Dendritic cell treated with granulocyte-macrophage colony-stimulating factor and Interleukin-4, amounts not matched to agents 40 ng/mL and 50 ng/mL, for 4 days (primary cell): ENCODE measurements at regions not wholly inside any gene's neighbourhood (a gene's known extent, or its start where the extent isn't known, plus 50 kb on each side); places are given as distances from the start of the nearest gene placed in this dataset.

Experiments used
- H3K27ac Mint-ChIP-seq: one replicate; pipeline ENCODE4 v1.8.0; 2022; ENCODE audit warnings: mild to moderate bottlenecking, mixed read lengths
- H3K27me3 Mint-ChIP-seq: one replicate; pipeline ENCODE4 v1.8.0; 2022; ENCODE audit warnings: mild to moderate bottlenecking, mixed read lengths
- H3K36me3 Mint-ChIP-seq: one replicate; pipeline ENCODE4 v1.8.0; 2022; ENCODE audit warnings: low read depth, mixed read lengths
- H3K4me1 Mint-ChIP-seq: one replicate; pipeline ENCODE4 v1.8.0; 2022; ENCODE audit warnings: low read depth, mixed read lengths
- H3K4me3 Mint-ChIP-seq: one replicate; pipeline ENCODE4 v1.8.0; 2022; ENCODE audit warnings: mild to moderate bottlenecking, moderate library complexity, mixed read lengths
- H3K9me3 Mint-ChIP-seq: one replicate; pipeline ENCODE4 v1.8.0; 2022; ENCODE audit warnings: mixed read lengths
- intact Hi-C: fragments of 100-400 bp; cut with micrococcal nuclease; formaldehyde crosslinking; loops from one replicate; pipeline ENCODE4 v1.15.0; 2022

GRCh38 chr2:2812648-2813047, 481.6 kb upstream of the MYT1L start:
- H3K36me3 Mint-ChIP-seq = no peaks in the 10 kb centered on the region
- H3K4me1 Mint-ChIP-seq = no peaks in the 10 kb centered on the region
- peaks cover 37% of the 10 kb centered on the region for H3K9me3 Mint-ChIP-seq
- intact Hi-C loops = no loop called here
- no peaks in the 10 kb centered on the region for H3K27me3 Mint-ChIP-seq
- H3K27ac Mint-ChIP-seq = no peak overlapping the region
- no peak overlapping the region for H3K4me3 Mint-ChIP-seq

- Mint-ChIP-seq H3K9me3 (peaks cover 33% of the 10 kb centered on the region), H3K4me3 (no peak overlapping the region), H3K36me3 (no peaks in the 10 kb centered on the region), H3K27me3 (no peaks in the 10 kb centered on the region), H3K27ac (no peak overlapping the region), H3K4me1 (no peaks in the 10 kb centered on the region)
- intact Hi-C loops = no loop called here
Measured at GRCh38 chr2:2812117-2812516, 481.0 kb upstream of the MYT1L start.

- peaks cover 27% of the 10 kb centered on the region for H3K9me3 Mint-ChIP-seq
- no peaks in the 10 kb centered on the region for H3K36me3 Mint-ChIP-seq
- intact Hi-C loops = no loop called here
- H3K4me1 Mint-ChIP-seq = no peaks in the 10 kb centered on the region
- no peak overlapping the region for H3K27ac Mint-ChIP-seq
- no peak overlapping the region for H3K4me3 Mint-ChIP-seq
- H3K27me3 Mint-ChIP-seq = no peaks in the 10 kb centered on the region
Measured at GRCh38 chr2:2810504-2810903, 479.4 kb upstream of the MYT1L start.

GRCh38 chr2:2809771-2810170, 478.7 kb upstream of the MYT1L start:
- intact Hi-C loops = no loop called here
- H3K36me3 Mint-ChIP-seq = no peaks in the 10 kb centered on the region
- H3K4me3 Mint-ChIP-seq = no peak overlapping the region
- peaks cover 31% of the 10 kb centered on the region for H3K9me3 Mint-ChIP-seq
- no peaks in the 10 kb centered on the region for H3K27me3 Mint-ChIP-seq
- no peak overlapping the region for H3K27ac Mint-ChIP-seq
- H3K4me1 Mint-ChIP-seq = no peaks in the 10 kb centered on the region

- Mint-ChIP-seq H3K36me3 (no peaks in the 10 kb centered on the region), H3K4me1 (no peaks in the 10 kb centered on the region), H3K4me3 (no peak overlapping the region), H3K27ac (no peak overlapping the region), H3K27me3 (no peaks in the 10 kb centered on the region), H3K9me3 (peaks cover 31% of the 10 kb centered on the region)
- intact Hi-C loops = no loop called here
Measured at GRCh38 chr2:2808551-2809058, 477.5 kb upstream of the MYT1L start.

GRCh38 chr2:2806711-2807110, 475.6 kb upstream of the MYT1L start:
- Mint-ChIP-seq H3K27me3 (no peaks in the 10 kb centered on the region), H3K4me3 (no peak overlapping the region), H3K36me3 (no peaks in the 10 kb centered on the region), H3K9me3 (peaks cover 25% of the 10 kb centered on the region), H3K4me1 (no peaks in the 10 kb centered on the region), H3K27ac (no peak overlapping the region)
- intact Hi-C loops = no loop called here

GRCh38 chr2:2805263-2805662, 474.2 kb upstream of the MYT1L start:
- H3K27me3 Mint-ChIP-seq = no peaks in the 10 kb centered on the region
- intact Hi-C loops = no loop called here
- H3K36me3 Mint-ChIP-seq = no peaks in the 10 kb centered on the region
- no peaks in the 10 kb centered on the region for H3K4me1 Mint-ChIP-seq
- H3K4me3 Mint-ChIP-seq = no peak overlapping the region
- peaks cover 25% of the 10 kb centered on the region for H3K9me3 Mint-ChIP-seq
- no peak overlapping the region for H3K27ac Mint-ChIP-seq

GRCh38 chr2:2804528-2804927, 473.5 kb upstream of the MYT1L start:
- no peak overlapping the region for H3K27ac Mint-ChIP-seq
- peaks cover 25% of the 10 kb centered on the region for H3K9me3 Mint-ChIP-seq
- intact Hi-C loops = no loop called here
- no peaks in the 10 kb centered on the region for H3K4me1 Mint-ChIP-seq
- H3K27me3 Mint-ChIP-seq = no peaks in the 10 kb centered on the region
- no peak overlapping the region for H3K4me3 Mint-ChIP-seq
- no peaks in the 10 kb centered on the region for H3K36me3 Mint-ChIP-seq

GRCh38 chr2:2801458-2801857, 470.4 kb upstream of the MYT1L start:
- H3K27me3 Mint-ChIP-seq = no peaks in the 10 kb centered on the region
- peaks cover 25% of the 10 kb centered on the region for H3K9me3 Mint-ChIP-seq
- H3K4me1 Mint-ChIP-seq = no peaks in the 10 kb centered on the region
- H3K36me3 Mint-ChIP-seq = no peaks in the 10 kb centered on the region
- no peak overlapping the region for H3K27ac Mint-ChIP-seq
- no peak overlapping the region for H3K4me3 Mint-ChIP-seq
- intact Hi-C loops = no loop called here

GRCh38 chr2:2800697-2801096, 469.6 kb upstream of the MYT1L start:
- Mint-ChIP-seq H3K27ac (no peak overlapping the region), H3K9me3 (peaks cover 25% of the 10 kb centered on the region), H3K36me3 (no peaks in the 10 kb centered on the region), H3K4me3 (no peak overlapping the region), H3K4me1 (no peaks in the 10 kb centered on the region), H3K27me3 (no peaks in the 10 kb centered on the region)
- intact Hi-C loops = no loop called here

GRCh38 chr2:2800001-2800400, 468.9 kb upstream of the MYT1L start:
- Mint-ChIP-seq H3K27me3 (no peaks in the 10 kb centered on the region), H3K27ac (no peak overlapping the region), H3K4me3 (no peak overlapping the region), H3K9me3 (peaks cover 22% of the 10 kb centered on the region), H3K36me3 (no peaks in the 10 kb centered on the region), H3K4me1 (no peaks in the 10 kb centered on the region)
- intact Hi-C loops = no loop called here

- peaks cover 14% of the 10 kb centered on the region for H3K9me3 Mint-ChIP-seq
- no peak overlapping the region for H3K27ac Mint-ChIP-seq
- no peaks in the 10 kb centered on the region for H3K27me3 Mint-ChIP-seq
- no peaks in the 10 kb centered on the region for H3K36me3 Mint-ChIP-seq
- H3K4me3 Mint-ChIP-seq = no peak overlapping the region
- H3K4me1 Mint-ChIP-seq = no peaks in the 10 kb centered on the region
- intact Hi-C loops = no loop called here
Measured at GRCh38 chr2:2799151-2799697, 468.1 kb upstream of the MYT1L start.

GRCh38 chr2:2798337-2798736, 467.3 kb upstream of the MYT1L start:
- Mint-ChIP-seq H3K9me3 (peaks cover 8% of the 10 kb centered on the region), H3K4me3 (no peak overlapping the region), H3K27ac (no peak overlapping the region), H3K4me1 (no peaks in the 10 kb centered on the region), H3K27me3 (no peaks in the 10 kb centered on the region), H3K36me3 (no peaks in the 10 kb centered on the region)
- intact Hi-C loops = no loop called here

GRCh38 chr2:2797797-2798196, 466.7 kb upstream of the MYT1L start:
- H3K4me3 Mint-ChIP-seq = no peak overlapping the region
- intact Hi-C loops = no loop called here

GRCh38 chr2:2796207-2796606, 465.1 kb upstream of the MYT1L start:
- H3K36me3 Mint-ChIP-seq = no peaks in the 10 kb centered on the region
- H3K9me3 Mint-ChIP-seq = no peaks in the 10 kb centered on the region
- H3K4me1 Mint-ChIP-seq = no peaks in the 10 kb centered on the region
- no peak overlapping the region for H3K27ac Mint-ChIP-seq
- H3K4me3 Mint-ChIP-seq = no peak overlapping the region
- H3K27me3 Mint-ChIP-seq = no peaks in the 10 kb centered on the region
- intact Hi-C loops = no loop called here

More at GRCh38 chr2:2797797-2798196, 466.7 kb upstream of the MYT1L start:
- H3K9me3 Mint-ChIP-seq = peaks cover 8% of the 10 kb centered on the region
- H3K27ac Mint-ChIP-seq = no peak overlapping the region
- H3K27me3 Mint-ChIP-seq = no peaks in the 10 kb centered on the region
- no peaks in the 10 kb centered on the region for H3K36me3 Mint-ChIP-seq
- H3K4me1 Mint-ChIP-seq = no peaks in the 10 kb centered on the region
